ENCODE measurements at regions not wholly inside any gene's neighbourhood (a gene's known extent, or its start where the extent isn't known, plus 50 kb on each side); places are given as distances from the start of the nearest gene placed in this dataset.
"Not testable (repeated sequence)": the region's sequence is repeated elsewhere in the genome, so short reads cannot be mapped to it uniquely, and the experiment has no call there.

- not testable (repeated sequence) for DNase-seq (ENCODE audit: low read depth in 2 of 2); H3K4me3 ChIP-seq (replicated peaks in 1 of 2; ENCODE audit: low read depth in 2 of 2, low read length in 2 of 2)
Observed at GRCh38 chr2:94576486-94576885, 294.7 kb upstream of the TEKT4 start.

DNA sequence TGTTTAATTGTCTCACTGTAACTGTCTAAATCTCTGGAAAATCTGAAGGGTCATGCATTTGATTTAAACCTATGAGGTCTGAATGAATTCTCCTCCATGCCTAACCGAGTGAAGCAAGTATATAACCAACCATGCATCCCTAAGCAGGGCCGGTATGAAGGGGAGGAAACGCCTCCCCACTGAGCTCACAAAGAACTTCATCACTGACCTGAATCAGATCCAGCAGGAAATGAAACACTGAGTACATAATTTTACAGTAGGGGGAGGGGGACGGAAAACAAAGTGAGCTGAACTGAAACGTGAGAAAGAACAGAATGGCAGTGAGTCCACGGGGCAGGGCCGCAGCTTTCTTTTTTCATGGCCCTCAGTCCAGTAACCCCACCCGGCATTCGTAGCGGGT lies 294.1 kb upstream of the TEKT4 start:
- H3K4me3 ChIP-seq (replicated peaks in 1 of 2; ENCODE audit: low read depth in 2 of 2, low read length in 2 of 2) = not testable (repeated sequence)
- DNase-seq (ENCODE audit: low read depth in 2 of 2) = peak; percentile 0 to 47

DNA sequence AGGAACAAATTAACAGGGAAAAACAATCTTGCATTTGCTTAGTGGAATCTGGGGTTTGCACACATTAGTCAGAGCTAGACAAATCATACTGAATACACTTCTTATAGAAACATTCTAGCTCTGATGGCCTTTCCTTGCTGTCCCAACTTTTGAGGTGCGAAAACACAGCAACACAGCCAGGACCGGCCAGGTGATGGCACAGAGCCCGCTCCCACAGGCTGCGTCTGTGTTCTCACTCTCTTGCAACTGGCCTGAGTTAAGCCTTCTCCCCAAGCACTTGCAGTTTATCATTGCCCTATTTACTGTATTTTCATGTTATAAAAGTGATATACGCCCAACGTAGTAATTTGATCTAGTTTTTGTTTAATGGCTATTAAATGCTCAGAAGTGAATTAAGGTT lies 292.0 kb upstream of the TEKT4 start:
- not testable (repeated sequence) for H3K4me3 ChIP-seq (replicated peaks in 1 of 2; ENCODE audit: low read depth in 2 of 2, low read length in 2 of 2); DNase-seq (ENCODE audit: low read depth in 2 of 2)

DNA sequence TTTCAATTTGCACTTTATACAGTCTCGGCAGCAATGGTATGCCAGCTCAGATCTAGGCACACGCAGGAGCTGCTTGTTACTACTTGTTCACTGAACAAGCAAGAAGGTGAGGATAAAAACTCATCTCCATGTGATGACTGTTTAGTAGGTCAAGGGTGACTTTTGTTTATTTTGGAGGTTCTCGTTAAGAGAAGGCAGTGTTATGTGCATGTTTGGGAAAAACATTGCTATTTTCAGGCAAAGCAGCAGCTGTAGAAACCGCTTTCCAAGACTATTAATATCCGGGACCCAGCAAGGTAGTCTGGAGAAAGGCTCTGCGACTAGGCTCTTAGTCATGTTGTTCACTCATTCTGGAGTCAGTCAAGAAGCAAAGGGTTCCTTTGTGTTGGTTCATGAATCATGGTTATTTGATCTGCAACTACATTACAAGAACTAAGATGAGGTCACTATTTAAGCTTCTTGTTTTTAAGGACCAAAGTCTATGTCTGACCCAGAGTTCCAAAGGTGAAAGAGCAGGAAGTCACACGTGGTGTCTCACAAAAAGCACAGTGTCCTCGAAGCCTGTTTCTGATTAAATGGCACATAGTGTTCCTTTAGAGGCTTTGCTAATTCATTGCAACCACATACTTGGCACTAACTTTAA lies 288.0 kb upstream of the TEKT4 start:
- peak in 1 of 2 donors; percentile 27 for DNase-seq (ENCODE audit: low read depth in 2 of 2)
- H3K4me3 ChIP-seq (replicated peaks in 1 of 2; ENCODE audit: low read depth in 2 of 2, low read length in 2 of 2) = not testable (repeated sequence)

- not testable (repeated sequence) for DNase-seq (ENCODE audit: low read depth in 2 of 2); H3K4me3 ChIP-seq (replicated peaks in 1 of 2; ENCODE audit: low read depth in 2 of 2, low read length in 2 of 2)
Observed at GRCh38 chr2:94584569-94584968, 286.7 kb upstream of the TEKT4 start.

GRCh38 chr2:94586032-94586982 lies 284.9 kb upstream of the TEKT4 start:
- peak; percentile 5 to 19 for DNase-seq (ENCODE audit: low read depth in 2 of 2)
- TF ChIP-seq, protein P1, sequence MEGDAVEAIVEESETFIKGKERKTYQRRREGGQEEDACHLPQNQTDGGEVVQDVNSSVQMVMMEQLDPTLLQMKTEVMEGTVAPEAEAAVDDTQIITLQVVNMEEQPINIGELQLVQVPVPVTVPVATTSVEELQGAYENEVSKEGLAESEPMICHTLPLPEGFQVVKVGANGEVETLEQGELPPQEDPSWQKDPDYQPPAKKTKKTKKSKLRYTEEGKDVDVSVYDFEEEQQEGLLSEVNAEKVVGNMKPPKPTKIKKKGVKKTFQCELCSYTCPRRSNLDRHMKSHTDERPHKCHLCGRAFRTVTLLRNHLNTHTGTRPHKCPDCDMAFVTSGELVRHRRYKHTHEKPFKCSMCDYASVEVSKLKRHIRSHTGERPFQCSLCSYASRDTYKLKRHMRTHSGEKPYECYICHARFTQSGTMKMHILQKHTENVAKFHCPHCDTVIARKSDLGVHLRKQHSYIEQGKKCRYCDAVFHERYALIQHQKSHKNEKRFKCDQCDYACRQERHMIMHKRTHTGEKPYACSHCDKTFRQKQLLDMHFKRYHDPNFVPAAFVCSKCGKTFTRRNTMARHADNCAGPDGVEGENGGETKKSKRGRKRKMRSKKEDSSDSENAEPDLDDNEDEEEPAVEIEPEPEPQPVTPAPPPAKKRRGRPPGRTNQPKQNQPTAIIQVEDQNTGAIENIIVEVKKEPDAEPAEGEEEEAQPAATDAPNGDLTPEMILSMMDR (IDR thresholded peaks at IDR 0.05; ENCODE audit: low read depth, low read length) = peak; percentile 27
- H3K4me3 ChIP-seq (replicated peaks in 1 of 2; ENCODE audit: low read depth in 2 of 2, low read length in 2 of 2) = not testable (repeated sequence)

DNA sequence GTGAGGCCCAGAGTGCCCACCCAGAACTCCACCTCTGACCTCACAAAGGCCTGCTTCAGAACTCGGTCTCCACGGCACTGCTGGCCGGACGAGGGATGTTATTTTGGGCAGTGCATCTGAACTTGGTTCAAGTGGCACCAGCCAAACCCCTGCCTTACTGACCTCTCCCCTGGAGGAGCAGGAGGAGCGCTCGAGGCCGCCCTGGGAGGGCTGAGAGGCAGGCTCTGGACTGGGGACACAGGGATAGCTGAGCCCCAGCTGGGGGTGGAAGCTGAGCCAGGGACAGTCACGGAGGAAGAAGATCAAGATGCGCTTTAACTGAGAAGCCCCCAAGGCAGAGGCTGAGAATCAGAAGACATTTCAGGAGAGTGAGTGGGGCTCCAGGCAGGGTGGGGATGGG lies 284.2 kb upstream of the TEKT4 start:
- not testable (repeated sequence) for DNase-seq (ENCODE audit: low read depth in 2 of 2); H3K4me3 ChIP-seq (replicated peaks in 1 of 2; ENCODE audit: low read depth in 2 of 2, low read length in 2 of 2)

DNA sequence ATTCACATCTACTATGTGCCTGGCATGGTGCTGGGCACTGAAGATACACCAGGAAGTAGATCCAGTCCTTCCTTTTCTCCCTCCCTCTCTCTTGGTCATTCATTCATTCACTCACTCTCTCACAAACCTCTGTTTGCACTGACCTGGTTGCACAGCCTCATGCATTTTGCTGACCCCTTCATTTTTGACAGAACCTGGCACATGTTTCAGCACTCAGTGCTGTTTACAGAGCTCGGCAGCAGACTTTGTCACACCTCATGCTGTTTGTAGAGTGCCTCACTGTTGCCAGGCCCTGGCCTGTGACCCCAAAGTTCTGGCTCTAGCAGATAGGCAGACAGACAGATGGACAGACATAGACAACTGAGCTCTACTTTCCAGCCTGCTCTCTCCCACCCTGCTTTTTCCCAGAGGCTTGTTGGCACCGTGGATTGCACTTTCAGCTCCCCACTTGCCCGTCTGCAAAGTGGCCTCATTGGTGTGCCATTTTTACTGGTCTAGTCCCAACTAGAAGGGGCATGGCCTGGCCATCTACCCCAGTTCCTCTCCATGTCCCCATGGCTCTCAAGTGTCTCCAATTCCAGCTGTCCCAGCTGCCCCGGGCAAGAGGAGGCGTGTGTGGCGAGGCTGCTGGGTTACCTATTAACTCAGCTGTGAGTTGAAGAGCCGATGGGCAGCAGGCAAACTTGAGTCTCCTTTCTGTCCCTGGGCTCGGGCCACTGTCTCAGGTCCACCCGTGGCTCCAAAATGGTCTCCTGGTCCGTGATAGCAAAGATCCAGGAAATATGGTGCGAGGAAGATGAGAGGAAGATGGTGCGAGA lies 277.0 kb upstream of the TEKT4 start:
- not testable (repeated sequence) for DNase-seq (ENCODE audit: low read depth in 2 of 2); H3K4me3 ChIP-seq (replicated peaks in 1 of 2; ENCODE audit: low read depth in 2 of 2, low read length in 2 of 2)

GRCh38 chr2:94595956-94596355 lies 275.3 kb upstream of the TEKT4 start:
- not testable (repeated sequence) for DNase-seq (ENCODE audit: low read depth in 2 of 2); H3K4me3 ChIP-seq (replicated peaks in 1 of 2; ENCODE audit: low read depth in 2 of 2, low read length in 2 of 2)

DNA sequence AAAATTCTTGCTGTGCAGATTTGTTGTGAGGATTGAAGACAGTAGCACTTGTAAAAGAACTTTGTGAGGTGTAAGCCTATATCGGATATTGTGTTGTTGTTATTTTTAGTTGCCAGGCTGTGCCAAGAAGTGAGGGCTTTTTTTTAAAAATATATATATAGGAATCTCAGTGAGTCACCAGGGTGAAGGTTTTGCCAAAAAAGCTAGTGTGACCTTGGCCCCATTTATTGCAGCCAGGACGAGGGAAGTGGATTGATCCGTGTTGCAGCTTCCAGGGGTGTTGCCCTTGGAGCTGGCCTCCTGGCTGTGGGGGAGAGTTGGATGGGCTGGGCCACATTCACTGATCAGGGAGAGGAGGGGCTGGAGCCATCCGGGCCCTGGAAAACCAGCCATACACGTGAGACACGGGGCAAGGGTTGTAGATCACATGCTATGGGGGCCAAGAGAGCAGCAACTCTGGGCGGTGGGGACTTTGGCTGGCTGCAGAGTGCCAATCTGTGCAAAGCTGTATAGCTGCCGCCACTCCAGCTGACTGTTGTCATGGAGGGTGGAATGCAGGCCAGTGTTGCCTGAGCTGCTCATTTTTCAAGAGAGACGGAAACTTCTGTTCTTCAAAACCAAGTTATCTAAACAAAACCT lies 273.0 kb upstream of the TEKT4 start:
- not testable (repeated sequence) for DNase-seq (ENCODE audit: low read depth in 2 of 2)

GRCh38 chr2:94600929-94601328 lies 270.3 kb upstream of the TEKT4 start:
- not testable (repeated sequence) for H3K4me3 ChIP-seq (replicated peaks in 1 of 2; ENCODE audit: low read depth in 2 of 2, low read length in 2 of 2); DNase-seq (ENCODE audit: low read depth in 2 of 2)

More for the DNA sequence above, 273.0 kb upstream of the TEKT4 start:
- not testable (repeated sequence) for H3K4me3 ChIP-seq (replicated peaks in 1 of 2; ENCODE audit: low read depth in 2 of 2, low read length in 2 of 2)

DNA sequence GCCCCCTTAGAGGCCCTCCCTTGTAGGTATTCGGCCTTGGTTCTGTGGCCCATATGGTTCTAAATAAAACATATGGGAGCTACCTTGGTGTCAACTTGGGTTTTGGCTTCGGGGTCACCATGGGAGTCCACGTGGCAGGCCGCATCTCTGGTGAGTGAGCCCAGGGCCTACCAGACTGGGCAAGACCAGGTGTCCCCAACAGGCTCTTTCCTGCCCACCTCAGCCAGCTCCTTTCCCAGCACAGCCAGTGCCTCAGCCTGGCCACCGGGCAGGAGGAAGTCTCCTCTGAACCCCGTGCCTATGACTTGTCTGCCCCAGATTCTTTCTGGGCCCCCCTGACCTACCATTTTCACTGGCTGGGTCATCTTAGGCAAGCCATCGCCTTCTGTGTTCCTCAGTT lies 268.8 kb upstream of the TEKT4 start:
- H3K4me3 ChIP-seq (replicated peaks in 1 of 2; ENCODE audit: low read depth in 2 of 2, low read length in 2 of 2) = no peak overlapping the region
- TF ChIP-seq, protein P1 (IDR thresholded peaks at IDR 0.05; ENCODE audit: low read depth, low read length) = no peak
- DNase-seq (ENCODE audit: low read depth in 2 of 2) = no peak
